Ectodermal cell (in vitro differentiated cells): ENCODE measurements at regions not wholly inside any gene's neighbourhood (a gene's known extent, or its start where the extent isn't known, plus 50 kb on each side); places are given as distances from the start of the nearest gene placed in this dataset.
"Not testable (repeated sequence)": the region's sequence is repeated elsewhere in the genome, so short reads cannot be mapped to it uniquely, and the experiment has no call there.

Source experiments
- H3K27ac ChIP-seq: 2 replicates; pipeline ENCODE4 v1.7.0; 2013; ENCODE audit warnings: mild to moderate bottlenecking, low read depth, low read length; ENCODE audit not compliant: insufficient read depth, poor library complexity, severe bottlenecking
- H3K27me3 ChIP-seq: 2 replicates; pipeline ENCODE4 v1.7.0; 2013; ENCODE audit warnings: mild to moderate bottlenecking, low read length; ENCODE audit not compliant: insufficient read depth, control insufficient read depth, poor library complexity, severe bottlenecking
- H3K36me3 ChIP-seq: one replicate; pipeline ENCODE4 v1.7.0; 2013; ENCODE audit warnings: low read length; ENCODE audit not compliant: control insufficient read depth, insufficient read depth
- H3K4me1 ChIP-seq: one replicate; pipeline ENCODE4 v1.7.0; 2013; ENCODE audit warnings: low read length; ENCODE audit not compliant: control insufficient read depth, insufficient read depth
- H3K4me3 ChIP-seq: 2 replicates; pipeline ENCODE4 v1.7.0; 2013; ENCODE audit warnings: low read depth, low read length, control low read depth; ENCODE audit not compliant: insufficient read depth
- H3K9me3 ChIP-seq: 2 replicates; pipeline ENCODE4 v1.7.0; 2013; ENCODE audit warnings: mild to moderate bottlenecking, low read length, moderate library complexity; ENCODE audit not compliant: control insufficient read depth
- WGBS, 2 experiments: methylation state at CpG; one replicate each; pipeline ENCODE4 v1.1.7; 2013; ENCODE audit warnings: missing lambda C conversion rate in 2 of 2; 5-methylcytosine and 5-hydroxymethylcytosine counted together

- Histone ChIP-seq H3K4me1 (no peaks in the 10 kb centered on the region), H3K9me3 (no peaks in the 10 kb centered on the region), H3K36me3 (no peaks in the 10 kb centered on the region), H3K27me3 (no peaks in the 10 kb centered on the region), H3K27ac (no peak overlapping the region), H3K4me3 (no peak overlapping the region)
- WGBS, 2 experiments: 81 to 88% methylated on average over 4 of the region's 4 CpGs
Measured at GRCh38 chr3:163364717-163365116, 1713.6 kb downstream of the SI start.

DNA sequence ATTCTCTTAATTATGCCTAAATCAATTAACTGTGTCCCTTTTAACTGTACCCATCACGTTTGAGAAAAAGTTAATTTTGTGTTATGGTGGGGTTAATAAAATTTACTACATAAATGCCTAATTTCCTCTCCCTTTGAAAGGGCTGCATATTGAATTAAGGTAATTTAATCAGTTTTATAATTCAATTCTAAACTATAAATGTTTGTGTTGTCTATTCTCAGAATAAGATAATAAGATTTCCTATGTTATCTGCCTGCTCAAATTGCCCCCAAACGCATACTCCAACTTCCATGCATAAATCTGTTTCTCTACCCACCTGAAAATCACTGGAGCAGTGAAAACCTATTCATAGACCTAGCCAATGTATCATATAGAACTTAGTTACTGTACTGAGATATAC, 1716.1 kb downstream of the SI start:
- Histone ChIP-seq H3K4me3 (no peak overlapping the region), H3K27me3 (no peaks in the 10 kb centered on the region), H3K36me3 (no peaks in the 10 kb centered on the region), H3K4me1 (no peaks in the 10 kb centered on the region), H3K9me3 (no peaks in the 10 kb centered on the region), H3K27ac (no peak overlapping the region)
- 90 to 100% methylated on average over 1 of the region's 2 CpGs for WGBS, 2 experiments

DNA sequence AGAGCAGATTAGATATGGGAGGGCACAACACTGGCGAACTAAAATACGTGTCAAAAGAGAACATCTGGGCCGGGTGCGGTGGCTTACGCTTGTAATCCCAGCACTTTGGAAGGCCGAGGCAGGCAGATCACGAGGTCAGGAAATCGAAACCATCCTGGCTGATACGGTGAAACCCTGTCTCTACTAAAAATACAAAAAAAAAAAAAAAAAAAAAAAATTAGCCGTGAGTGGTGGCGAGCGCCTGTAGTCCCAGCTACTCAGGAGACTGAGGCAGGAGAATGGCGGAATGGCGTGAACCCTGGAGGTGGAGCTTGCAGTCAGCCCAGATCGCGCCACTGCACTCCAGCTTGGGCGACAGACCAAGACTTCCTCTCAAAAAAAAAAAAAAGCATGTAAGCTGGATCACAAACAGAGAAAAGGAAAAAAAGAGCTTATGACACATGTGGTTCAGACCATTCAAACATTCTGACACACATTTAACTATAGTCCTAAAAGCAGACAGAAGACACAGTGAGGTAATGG, 1716.9 kb downstream of the SI start:
- H3K27ac ChIP-seq, H3K4me3 ChIP-seq, H3K9me3 ChIP-seq, H3K36me3 ChIP-seq, H3K4me1 ChIP-seq, H3K27me3 ChIP-seq: not testable (repeated sequence)
- 91 to 93% methylated on average over 16 to 17 of the region's 17 CpGs for WGBS, 2 experiments

DNA sequence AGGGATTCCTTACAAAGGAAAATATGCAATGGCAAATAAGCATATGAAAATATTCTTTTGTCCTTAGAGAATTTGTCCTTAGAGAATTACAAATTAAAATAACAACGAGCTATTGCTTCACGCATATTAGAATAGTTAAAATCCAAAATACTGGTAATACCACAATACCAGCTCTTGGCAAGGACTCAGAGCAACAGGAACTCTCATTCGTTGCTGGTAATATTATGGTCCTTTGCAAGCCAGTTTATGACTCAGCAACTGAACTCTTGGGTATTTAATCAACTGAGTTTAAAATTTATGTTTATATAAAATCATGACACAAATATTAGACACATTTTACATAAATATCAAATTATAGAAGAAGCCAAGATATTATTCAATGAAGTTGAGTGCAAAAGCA, 1730.4 kb downstream of the SI start:
- Histone ChIP-seq H3K9me3 (no peaks in the 10 kb centered on the region), H3K27ac (no peak overlapping the region), H3K27me3 (no peaks in the 10 kb centered on the region), H3K36me3 (no peaks in the 10 kb centered on the region), H3K4me1 (no peaks in the 10 kb centered on the region), H3K4me3 (no peak overlapping the region)
- 98 to 100% methylated on average over 1 to 3 of the region's 3 CpGs for WGBS, 2 experiments

DNA sequence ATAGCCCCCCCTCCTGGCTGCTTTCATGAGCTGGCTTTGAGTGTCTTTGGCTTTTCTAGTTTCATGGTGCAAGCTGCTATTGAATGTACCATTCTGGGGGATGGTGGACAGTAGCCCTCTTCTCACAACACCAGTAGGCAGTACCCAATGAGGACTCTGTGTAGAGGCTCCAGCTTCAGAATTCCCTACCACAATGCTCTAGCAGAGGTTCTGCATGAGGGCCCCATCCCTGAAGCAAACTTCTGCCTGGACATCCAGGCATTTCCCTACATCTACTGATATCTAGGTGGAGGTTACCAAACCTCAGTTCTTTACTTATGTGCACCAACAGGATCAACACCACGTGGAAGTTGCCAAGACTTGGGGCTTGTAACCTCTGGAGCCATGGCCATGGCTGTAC, 1742.9 kb downstream of the SI start:
- no peaks in the 10 kb centered on the region for H3K27me3 ChIP-seq
- no peak overlapping the region for H3K4me3 ChIP-seq
- 84 to 88% methylated on average over 1 of the region's 1 CpG for WGBS, 2 experiments

GRCh38 chr3:163328680-163329079, 1749.6 kb downstream of the SI start:
- Histone ChIP-seq H3K9me3 (no peaks in the 10 kb centered on the region), H3K27ac (no peak overlapping the region), H3K4me1 (no peaks in the 10 kb centered on the region), H3K27me3 (no peaks in the 10 kb centered on the region), H3K36me3 (no peaks in the 10 kb centered on the region), H3K4me3 (no peak overlapping the region)
- 90% methylated on average over 7 of the region's 7 CpGs for WGBS, 2 experiments

More for the DNA sequence above, 1742.9 kb downstream of the SI start:
- Histone ChIP-seq H3K9me3 (no peaks in the 10 kb centered on the region), H3K27ac (no peak overlapping the region), H3K4me1 (no peaks in the 10 kb centered on the region), H3K36me3 (no peaks in the 10 kb centered on the region)

DNA sequence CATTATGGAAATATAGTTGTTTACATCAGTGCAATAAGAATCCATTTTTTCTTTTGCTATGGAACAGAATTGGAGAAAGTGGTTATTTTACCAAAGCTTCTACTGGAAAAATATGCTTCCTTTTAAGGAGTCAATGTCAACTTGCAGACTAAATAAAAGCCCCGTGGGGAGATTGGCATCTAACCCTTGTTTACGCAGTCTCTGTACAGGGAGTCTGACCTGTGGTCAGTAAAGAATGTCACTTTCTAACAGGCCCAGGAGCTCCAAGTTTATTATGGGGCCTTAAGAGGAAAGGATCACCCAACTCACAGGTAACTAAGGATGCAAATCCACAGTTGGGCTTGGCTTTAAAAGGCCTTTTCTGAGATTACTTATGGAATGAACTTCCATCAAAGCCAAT, 1751.2 kb downstream of the SI start:
- no peak overlapping the region for H3K4me3 ChIP-seq
- H3K36me3 ChIP-seq: no peaks in the 10 kb centered on the region
- no peak overlapping the region for H3K27ac ChIP-seq
- 95 to 96% methylated on average over 2 of the region's 2 CpGs for WGBS, 2 experiments
- no peaks in the 10 kb centered on the region for H3K27me3 ChIP-seq
- H3K4me1 ChIP-seq: no peaks in the 10 kb centered on the region
- H3K9me3 ChIP-seq: no peaks in the 10 kb centered on the region

DNA sequence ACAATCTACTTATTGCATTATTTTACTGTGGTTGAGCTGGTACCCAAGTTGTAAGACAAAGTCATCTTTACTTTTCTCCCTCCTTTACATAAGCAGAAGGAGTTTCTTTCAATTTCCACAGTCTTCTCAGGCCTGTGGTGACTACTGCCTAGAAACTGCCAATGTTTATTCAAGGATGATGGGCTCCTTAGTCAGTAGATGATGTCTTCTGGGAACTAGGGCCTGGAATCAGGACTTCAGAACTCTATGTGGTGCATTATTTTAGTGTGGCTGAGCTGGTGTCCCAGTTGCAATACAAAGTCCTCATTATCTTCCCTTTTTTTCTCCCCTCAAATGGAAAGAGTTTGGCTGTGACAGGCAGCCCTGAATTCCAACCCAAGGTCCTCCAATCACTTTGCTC, 1762.5 kb downstream of the SI start:
- H3K27ac ChIP-seq: no peak overlapping the region
- H3K27me3 ChIP-seq: no peaks in the 10 kb centered on the region
- H3K9me3 ChIP-seq: no peaks in the 10 kb centered on the region
- H3K36me3 ChIP-seq: no peaks in the 10 kb centered on the region
- no peaks in the 10 kb centered on the region for H3K4me1 ChIP-seq
- H3K4me3 ChIP-seq: no peak overlapping the region

DNA sequence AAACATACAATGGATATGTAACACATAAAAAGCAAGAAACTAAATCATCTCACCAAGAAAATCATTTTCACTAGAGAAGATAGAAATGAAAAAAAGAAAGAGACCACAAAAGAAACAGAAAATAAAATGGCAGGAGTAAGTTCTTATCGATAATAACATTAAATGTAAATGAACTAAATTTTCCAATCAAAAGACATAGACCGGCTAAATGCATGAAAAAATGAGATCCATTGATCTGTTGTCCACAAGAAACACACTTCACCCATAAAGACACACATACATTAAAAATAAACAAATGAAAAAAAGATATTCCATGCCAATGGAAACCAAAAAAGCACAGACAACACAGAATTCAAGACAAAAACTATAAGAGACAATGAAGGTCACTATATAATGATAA, 1771.9 kb downstream of the SI start:
- Histone ChIP-seq H3K27me3 (no peaks in the 10 kb centered on the region), H3K9me3 (peaks cover 2% of the 10 kb centered on the region), H3K4me1 (no peaks in the 10 kb centered on the region), H3K36me3 (no peaks in the 10 kb centered on the region), H3K4me3 (no peak overlapping the region), H3K27ac (no peak overlapping the region)
- WGBS, 2 experiments: 85% methylated on average over 2 of the region's 2 CpGs; no CpG with 5 or more reads in 1 of the 2 experiments

- H3K9me3 ChIP-seq: no peaks in the 10 kb centered on the region
- H3K27me3 ChIP-seq: no peaks in the 10 kb centered on the region
- H3K4me3 ChIP-seq: no peak overlapping the region
- 83 to 88% methylated on average over 2 of the region's 2 CpGs for WGBS, 2 experiments
- H3K27ac ChIP-seq: no peak overlapping the region
- H3K4me1 ChIP-seq: no peaks in the 10 kb centered on the region
- H3K36me3 ChIP-seq: no peaks in the 10 kb centered on the region
Measured at GRCh38 chr3:163273694-163274093, 1777.1 kb downstream of the OTOL1 start.

DNA sequence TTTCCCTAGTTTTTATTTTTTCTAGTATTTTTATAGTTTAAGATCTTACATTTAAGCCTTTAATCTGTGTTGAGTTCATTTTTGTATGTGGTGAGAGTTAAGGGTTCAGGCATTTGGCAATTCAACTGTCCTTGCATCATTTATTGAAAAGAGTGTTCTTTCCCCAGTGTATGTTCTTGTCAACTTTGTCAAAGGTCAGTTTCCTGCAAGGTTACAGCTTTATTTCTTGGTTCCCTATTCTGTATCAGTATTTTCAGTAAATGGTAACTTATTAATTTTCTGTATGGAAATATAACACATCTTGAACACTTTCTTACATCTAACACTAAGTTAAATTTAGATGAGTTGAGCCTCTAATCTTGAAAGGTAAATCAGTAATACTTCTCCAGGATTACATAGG, 1770.1 kb downstream of the OTOL1 start:
- no peaks in the 10 kb centered on the region for H3K27me3 ChIP-seq
- H3K36me3 ChIP-seq: no peaks in the 10 kb centered on the region
- H3K9me3 ChIP-seq: no peaks in the 10 kb centered on the region
- no peak overlapping the region for H3K27ac ChIP-seq
- H3K4me1 ChIP-seq: no peaks in the 10 kb centered on the region
- H3K4me3 ChIP-seq: no peak overlapping the region
